Neural progenitor cell (in vitro differentiated cells): ENCODE measurements at regions not wholly inside any gene's neighbourhood (a gene's known extent, or its start where the extent isn't known, plus 50 kb on each side); places are given as distances from the start of the nearest gene placed in this dataset.

Experiments used
- EZH2 ChIP-seq: fragments of 200-600 bp; sonication (generic); IDR thresholded peaks from 2 replicates; pipeline ENCODE4 v1.6.1; 2017; ENCODE audit warnings: antibody characterized with exemption, mild to moderate bottlenecking, moderate library complexity
- TF ChIP-seq, protein P1 (sequence below): fragments of 200-600 bp; sonication (generic); IDR thresholded peaks from 2 replicates; pipeline ENCODE4 v1.5.1; 2017; ENCODE audit warnings: antibody characterized with exemption, mild to moderate bottlenecking

DNA sequence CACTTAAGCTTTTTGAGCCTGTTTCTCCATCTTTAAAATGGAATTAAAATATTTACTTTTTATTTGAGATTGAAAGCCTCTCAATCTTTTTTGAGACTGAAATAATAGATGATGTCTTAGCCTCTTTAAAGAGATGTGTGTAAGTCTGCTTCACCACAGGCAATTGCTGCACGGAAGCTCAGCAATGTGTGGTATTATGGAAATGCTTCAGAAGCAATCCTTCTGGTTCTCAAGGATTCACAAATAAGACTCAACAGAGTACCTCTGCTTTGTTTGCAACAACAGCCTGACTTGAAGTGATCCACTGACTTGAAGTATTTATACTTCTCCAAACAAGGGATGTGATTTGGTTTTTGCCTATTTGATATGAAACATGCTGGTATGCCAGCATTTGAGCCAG is 332.0 kb upstream of the RASGRP1 start:
- TF ChIP-seq, protein P1, sequence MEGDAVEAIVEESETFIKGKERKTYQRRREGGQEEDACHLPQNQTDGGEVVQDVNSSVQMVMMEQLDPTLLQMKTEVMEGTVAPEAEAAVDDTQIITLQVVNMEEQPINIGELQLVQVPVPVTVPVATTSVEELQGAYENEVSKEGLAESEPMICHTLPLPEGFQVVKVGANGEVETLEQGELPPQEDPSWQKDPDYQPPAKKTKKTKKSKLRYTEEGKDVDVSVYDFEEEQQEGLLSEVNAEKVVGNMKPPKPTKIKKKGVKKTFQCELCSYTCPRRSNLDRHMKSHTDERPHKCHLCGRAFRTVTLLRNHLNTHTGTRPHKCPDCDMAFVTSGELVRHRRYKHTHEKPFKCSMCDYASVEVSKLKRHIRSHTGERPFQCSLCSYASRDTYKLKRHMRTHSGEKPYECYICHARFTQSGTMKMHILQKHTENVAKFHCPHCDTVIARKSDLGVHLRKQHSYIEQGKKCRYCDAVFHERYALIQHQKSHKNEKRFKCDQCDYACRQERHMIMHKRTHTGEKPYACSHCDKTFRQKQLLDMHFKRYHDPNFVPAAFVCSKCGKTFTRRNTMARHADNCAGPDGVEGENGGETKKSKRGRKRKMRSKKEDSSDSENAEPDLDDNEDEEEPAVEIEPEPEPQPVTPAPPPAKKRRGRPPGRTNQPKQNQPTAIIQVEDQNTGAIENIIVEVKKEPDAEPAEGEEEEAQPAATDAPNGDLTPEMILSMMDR, result no peak
- no peak for TF ChIP-seq EZH2
